KOPT-K1 (cell line): ENCODE measurements at regions not wholly inside any gene's neighbourhood (a gene's known extent, or its start where the extent isn't known, plus 50 kb on each side); places are given as distances from the start of the nearest gene placed in this dataset.
"Not testable (repeated sequence)": the region's sequence is repeated elsewhere in the genome, so short reads cannot be mapped to it uniquely, and the experiment has no call there.

Experiments used
- H3K27ac ChIP-seq: fragments of 200-600 bp; sonication (generic); 2 replicates; pipeline ENCODE4 v1.5.1; 2016; ENCODE audit warnings: antibody characterized with exemption, mild to moderate bottlenecking, low read depth, low read length; ENCODE audit not compliant: poor library complexity, severe bottlenecking
- H3K36me3 ChIP-seq: fragments of 200-600 bp; sonication (generic); 2 replicates; pipeline ENCODE4 v1.5.1; 2017; ENCODE audit warnings: antibody characterized with exemption, mild to moderate bottlenecking, low read length, moderate library complexity; ENCODE audit not compliant: insufficient read depth
- H3K9me3 ChIP-seq: fragments of 200-600 bp; sonication (generic); 2 replicates; pipeline ENCODE4 v1.5.1; 2017; ENCODE audit warnings: antibody characterized with exemption, low read length, mild to moderate bottlenecking; ENCODE audit not compliant: insufficient read depth, poor library complexity, severe bottlenecking

- not testable (repeated sequence) for H3K27ac ChIP-seq, H3K36me3 ChIP-seq, H3K9me3 ChIP-seq
Observed at GRCh38 chr9:65383646-65384045, 98.6 kb upstream of the FOXD4L5 start.

GRCh38 chr9:65382701-65383318 is 97.8 kb upstream of the FOXD4L5 start:
- not testable (repeated sequence) for H3K36me3 ChIP-seq, H3K27ac ChIP-seq, H3K9me3 ChIP-seq
